HG02763 (cell line): ENCODE measurements at regions not wholly inside any gene's neighbourhood (a gene's known extent, or its start where the extent isn't known, plus 50 kb on each side); places are given as distances from the start of the nearest gene placed in this dataset.

Experiments
- ATAC-seq: cut with Tn5 transposase; IDR thresholded peaks from one replicate; pipeline ENCODE4 v1.9.1; 2021; ENCODE audit warnings: mild to moderate bottlenecking, moderate library complexity; ENCODE audit not compliant: unreplicated experiment

- no peak for ATAC-seq
These were observed 100.2 kb upstream of the DMAC1 start for GRCh38 chr9:7899753-7900152.

GRCh38 chr9:7894231-7894630 is 94.7 kb upstream of the DMAC1 start:
- ATAC-seq, result no peak

GRCh38 chr9:7892975-7893374 is 93.4 kb upstream of the DMAC1 start:
- ATAC-seq, result no peak

GRCh38 chr9:7879551-7880245 is 80.1 kb upstream of the DMAC1 start:
- ATAC-seq, result no peak

GRCh38 chr9:7871977-7872730 is 72.6 kb upstream of the DMAC1 start:
- no peak for ATAC-seq

GRCh38 chr9:7869340-7869739 is 69.8 kb upstream of the DMAC1 start:
- ATAC-seq, result no peak

GRCh38 chr9:7862170-7862569 is 62.6 kb upstream of the DMAC1 start:
- no peak for ATAC-seq

GRCh38 chr9:7861086-7861485 is 61.5 kb upstream of the DMAC1 start:
- ATAC-seq, result no peak

GRCh38 chr9:7860335-7860709 is 60.7 kb upstream of the DMAC1 start:
- ATAC-seq, result no peak

GRCh38 chr9:7859701-7860334 is 60.2 kb upstream of the DMAC1 start:
- no peak for ATAC-seq

GRCh38 chr9:7858166-7858565 is 58.6 kb upstream of the DMAC1 start:
- ATAC-seq, result no peak

GRCh38 chr9:7854763-7855162 is 55.2 kb upstream of the DMAC1 start:
- no peak for ATAC-seq
